H1 (cell line): ENCODE measurements at regions not wholly inside any gene's neighbourhood (a gene's known extent, or its start where the extent isn't known, plus 50 kb on each side); places are given as distances from the start of the nearest gene placed in this dataset.

Source experiments
- CTCF ChIA-PET: fragments of 300-600 bp; sonication (Branson Sonifier 250); formaldehyde crosslinking; loops from one replicate; lab custom pipeline; 2021; ENCODE audit not compliant: partially characterized antibody; lab: Charles Lee
- POLR2A ChIA-PET: fragments of 300-600 bp; sonication (Branson Sonifier 250); formaldehyde crosslinking; loops from one replicate; lab custom pipeline; 2021; ENCODE audit warnings: inconsistent platforms; ENCODE audit not compliant: partially characterized antibody; lab: Charles Lee
- DNase-seq, 2 experiments: peaks; one replicate each; pipeline versions ENCODE4 v3.0.0 to v3.0.0-alpha.2; 2010 to 2022; ENCODE audit warnings: low spot score in 2 of 2, low read depth in 1 of 2, mixed read lengths in 1 of 2
- FAIRE-seq: peaks from 2 replicates; lab custom pipeline; 2011; peaks lifted over from hg19 to GRCh38; lab: Jason Lieb, UNC
- H2AFZ ChIP-seq: 2 replicates; pipeline ENCODE4 v1.8.1; 2012; ENCODE audit warnings: low read length, inconsistent platforms
- H2AK5ac ChIP-seq: 2 replicates; pipeline ENCODE4 v1.6.1; 2013; ENCODE audit warnings: low read depth, low read length
- H2BK120ac ChIP-seq: replicated peaks from 2 replicates; pipeline ENCODE3; 2013; ENCODE audit warnings: low read depth, low read length, inconsistent platforms
- H2BK12ac ChIP-seq: 2 replicates; pipeline ENCODE4 v1.6.1; 2013; ENCODE audit warnings: low read depth, low read length
- H2BK15ac ChIP-seq: 2 replicates; pipeline ENCODE4 v1.6.1; 2013; ENCODE audit warnings: low read length
- H2BK20ac ChIP-seq: 2 replicates; pipeline ENCODE4 v1.6.1; 2013; ENCODE audit warnings: low read length
- H2BK5ac ChIP-seq: 2 replicates; pipeline ENCODE4 v1.6.1; 2013; ENCODE audit warnings: low read depth, low read length
- H3K14ac ChIP-seq: 2 replicates; pipeline ENCODE4 v1.6.1; 2013; ENCODE audit warnings: inconsistent platforms; ENCODE audit not compliant: insufficient read length
- H3K18ac ChIP-seq: 2 replicates; pipeline ENCODE4 v1.6.1; 2013; ENCODE audit warnings: low read length; ENCODE audit errors: extremely low read depth
- H3K23ac ChIP-seq: 2 replicates; pipeline ENCODE4 v1.6.1; 2013; ENCODE audit warnings: inconsistent platforms; ENCODE audit not compliant: insufficient read length
- H3K23me2 ChIP-seq: 2 replicates; pipeline ENCODE4 v1.6.1; 2013; ENCODE audit warnings: low read depth, low read length
- H3K27ac ChIP-seq: 2 replicates; pipeline ENCODE4 v1.6.1; 2011; ENCODE audit warnings: low read depth, low read length, inconsistent platforms
- H3K27me3 ChIP-seq, 4 experiments: replicated peaks in 1 of 4; 1 replicate in 1 of 4; 2 replicates in 3 of 4; pipeline versions ENCODE4 v1.6.1 to v1.8.1; 2011 to 2013; ENCODE audit warnings: low read length in 3 of 4, mild to moderate bottlenecking in 3 of 4, inconsistent platforms in 2 of 4, mixed read lengths in 2 of 4, moderate library complexity in 1 of 4; ENCODE audit not compliant: control insufficient read depth in 3 of 4, insufficient read depth in 3 of 4; ENCODE audit errors: extremely low read depth in 1 of 4
- H3K36me3 ChIP-seq, 4 experiments: 2 replicates each; pipeline versions ENCODE4 v1.6.1 to v1.8.1; 2011 to 2013; ENCODE audit warnings: mild to moderate bottlenecking in 4 of 4, low read length in 3 of 4, moderate library complexity in 2 of 4, control low read depth in 1 of 4, inconsistent platforms in 1 of 4; ENCODE audit not compliant: insufficient read depth in 4 of 4, control insufficient read depth in 2 of 4
- H3K4ac ChIP-seq: replicated peaks from 2 replicates; pipeline ENCODE3; 2013; ENCODE audit warnings: low read length, low read depth, mixed read lengths, inconsistent platforms; ENCODE audit not compliant: insufficient read length
- H3K4me1 ChIP-seq, 4 experiments: replicated peaks in 1 of 4; 1 replicate in 1 of 4; 2 replicates in 3 of 4; pipeline versions ENCODE4 v1.6.1 to v1.8.1; 2011 to 2013; ENCODE audit warnings: low read length in 3 of 4, inconsistent platforms in 2 of 4, mixed read lengths in 1 of 4; ENCODE audit not compliant: insufficient read depth in 4 of 4, control insufficient read depth in 3 of 4
- H3K4me2 ChIP-seq, 2 experiments: 2 replicates each; pipeline versions ENCODE4 v1.6.1 to v1.8.1; 2011 to 2013; ENCODE audit warnings: low read depth in 2 of 2, low read length in 2 of 2, control low read depth in 1 of 2, inconsistent platforms in 1 of 2, mild to moderate bottlenecking in 1 of 2; ENCODE audit not compliant: insufficient read depth in 1 of 2
- H3K4me3 ChIP-seq, 4 experiments: fragments of 200-600, 300-600 bp in 1 of 4; sonication (generic), shearing (Covaris generic), sonication (Bioruptor Twin) in 1 of 4; 2 replicates each; pipeline versions ENCODE4 v1.5.1 to v1.8.1; 2011 to 2016; ENCODE audit warnings: low read length in 4 of 4, low read depth in 3 of 4, control low read depth in 2 of 4, inconsistent platforms in 2 of 4, mild to moderate bottlenecking in 2 of 4, mixed read lengths in 1 of 4, moderate library complexity in 1 of 4; ENCODE audit not compliant: insufficient read depth in 2 of 4; ENCODE audit errors: extremely low read depth in 1 of 4
- H3K56ac ChIP-seq: replicated peaks from 2 replicates; pipeline ENCODE3; 2013; ENCODE audit warnings: low read depth, mild to moderate bottlenecking, mixed read lengths, low read length, inconsistent platforms; ENCODE audit not compliant: insufficient read length
- H3K79me1 ChIP-seq: 2 replicates; pipeline ENCODE4 v1.6.1; 2013; ENCODE audit warnings: low read depth, low read length, control low read depth
- H3K79me2 ChIP-seq, 2 experiments: 2 replicates each; pipeline versions ENCODE4 v1.6.1 to v1.8.1; 2012 to 2013; ENCODE audit warnings: low read length in 2 of 2, mild to moderate bottlenecking in 2 of 2, inconsistent platforms in 1 of 2; ENCODE audit not compliant: insufficient read depth in 2 of 2, control insufficient read depth in 1 of 2
- H3K9ac ChIP-seq, 4 experiments: replicated peaks in 1 of 4; 1 replicate in 1 of 4; 2 replicates in 3 of 4; pipeline versions ENCODE4 v1.6.1 to v1.8.1; 2011 to 2013; ENCODE audit warnings: low read depth in 3 of 4, low read length in 3 of 4, control low read depth in 2 of 4, mild to moderate bottlenecking in 2 of 4, moderate library complexity in 2 of 4, inconsistent platforms in 1 of 4; ENCODE audit errors: extremely low read depth in 1 of 4
- H3K9me3 ChIP-seq, 2 experiments: 2 replicates each; pipeline versions ENCODE4 v1.6.1 to v1.8.1; 2012 to 2013; ENCODE audit warnings: mild to moderate bottlenecking in 2 of 2, moderate library complexity in 2 of 2, control low read depth in 1 of 2, inconsistent platforms in 1 of 2, low read depth in 1 of 2, low read length in 1 of 2, mixed read lengths in 1 of 2; ENCODE audit not compliant: insufficient read depth in 2 of 2
- H4K20me1 ChIP-seq, 2 experiments: replicated peaks in 1 of 2; 2 replicates each; pipeline versions ENCODE3 to v1.8.1; 2011 to 2013; ENCODE audit warnings: inconsistent platforms in 2 of 2, low read length in 2 of 2, mild to moderate bottlenecking in 1 of 2; ENCODE audit not compliant: insufficient read depth in 2 of 2, control insufficient read depth in 1 of 2
- H4K5ac ChIP-seq: 2 replicates; pipeline ENCODE4 v1.6.1; 2013; ENCODE audit warnings: low read length, low read depth, mixed read lengths, inconsistent platforms; ENCODE audit not compliant: insufficient read length
- H4K8ac ChIP-seq: 2 replicates; pipeline ENCODE4 v1.8.0; 2013; ENCODE audit warnings: mild to moderate bottlenecking, moderate library complexity, low read length, inconsistent platforms; ENCODE audit not compliant: insufficient read depth; ENCODE audit errors: extremely low read depth
- H4K91ac ChIP-seq: replicated peaks from 2 replicates; pipeline ENCODE3; 2013; ENCODE audit warnings: low read length, mixed read lengths, inconsistent platforms; ENCODE audit not compliant: insufficient read length
- BCL11A ChIP-seq, 2 experiments: IDR thresholded peaks; one replicate each; pipeline ENCODE4 v1.6.1; 2011; ENCODE audit warnings: low read depth in 2 of 2, low read length in 2 of 2, mild to moderate bottlenecking in 2 of 2
- CEBPB ChIP-seq: IDR thresholded peaks from 2 replicates; pipeline ENCODE4 v1.6.1; 2012; ENCODE audit warnings: low read depth, low read length
- CHD1 ChIP-seq: IDR thresholded peaks from 2 replicates; pipeline ENCODE4 v1.6.1; 2012; ENCODE audit warnings: low read depth, low read length, improper control_type of control experiment
- CHD2 ChIP-seq: IDR thresholded peaks from 2 replicates; pipeline ENCODE4 v1.6.1; 2012; ENCODE audit warnings: low read length, improper control_type of control experiment
- CREB1 ChIP-seq: IDR thresholded peaks from 2 replicates; pipeline ENCODE4 v1.6.1; 2012; ENCODE audit warnings: inconsistent platforms
- E2F6 ChIP-seq: IDR thresholded peaks from 2 replicates; pipeline ENCODE4 v1.6.1; 2012; ENCODE audit warnings: inconsistent platforms
- HDAC6 ChIP-seq: IDR thresholded peaks from one replicate; pipeline ENCODE4 v1.7.1; 2012; ENCODE audit warnings: low read depth, mild to moderate bottlenecking, inconsistent platforms, low read length, moderate library complexity
- JUN ChIP-seq: IDR thresholded peaks from 2 replicates; pipeline ENCODE4 v1.6.1; 2011; ENCODE audit warnings: low read depth, mild to moderate bottlenecking, improper control_type of control experiment, low read length
- JUND ChIP-seq: IDR thresholded peaks from 2 replicates; pipeline ENCODE4 v1.6.1; 2011; ENCODE audit warnings: mild to moderate bottlenecking, improper control_type of control experiment, low read length
- POLR2A ChIP-seq, 2 experiments: IDR thresholded peaks; 1 replicate in 1 of 2; 2 replicates in 1 of 2; pipeline ENCODE4 v1.6.1; 2011; ENCODE audit warnings: low read depth in 2 of 2, low read length in 2 of 2, mild to moderate bottlenecking in 2 of 2; ENCODE audit errors: control extremely low read depth in 1 of 2
- POLR2AphosphoS5 ChIP-seq: IDR thresholded peaks from 2 replicates; pipeline ENCODE4 v1.6.1; 2011; ENCODE audit warnings: low read depth, low read length
- RBBP5 ChIP-seq: IDR thresholded peaks from 2 replicates; pipeline ENCODE4 v1.7.1; 2012; ENCODE audit warnings: low read depth, mild to moderate bottlenecking, inconsistent platforms, low read length, moderate library complexity, borderline replicate concordance
- SP4 ChIP-seq: IDR thresholded peaks from 2 replicates; pipeline ENCODE4 v1.6.1; 2012; ENCODE audit warnings: low read length, inconsistent platforms
- TAF1 ChIP-seq: IDR thresholded peaks from 2 replicates; pipeline ENCODE4 v1.6.1; 2011; ENCODE audit warnings: mild to moderate bottlenecking, low read depth, low read length
- TEAD4 ChIP-seq: IDR thresholded peaks from 2 replicates; pipeline ENCODE4 v1.6.1; 2012; ENCODE audit warnings: low read depth, low read length, inconsistent platforms, mixed read lengths
- USF2 ChIP-seq: IDR thresholded peaks from 2 replicates; pipeline ENCODE4 v1.6.1; 2011; ENCODE audit warnings: low read length, improper control_type of control experiment
- WGBS, 2 experiments: shearing (Covaris generic) in 1 of 2; methylation state at CpG; one replicate each; pipeline versions ENCODE4 v1.1.6 to v1.1.7; 2013 to 2015; ENCODE audit warnings: low lambda C conversion rate in 2 of 2, mixed read lengths in 2 of 2, inconsistent platforms in 1 of 2, low coverage in 1 of 2, missing lambda C conversion rate in 1 of 2; ENCODE audit not compliant: insufficient replicate concordance in 2 of 2, insufficient coverage in 1 of 2, insufficient read length in 1 of 2; ENCODE audit errors: extremely low coverage in 1 of 2, missing lambda C conversion rate in 1 of 2; 5-methylcytosine and 5-hydroxymethylcytosine counted together

- H3K27ac ChIP-seq: no peak overlapping the region
- H4K20me1 ChIP-seq: no peaks in the 10 kb centered on the region
- POLR2A ChIA-PET: no interaction called here
- H3K27me3 ChIP-seq: no peaks in the 10 kb centered on the region
- H3K36me3 ChIP-seq: no peaks in the 10 kb centered on the region
- no peak overlapping the region for H3K14ac ChIP-seq
- H3K79me2 ChIP-seq: no peaks in the 10 kb centered on the region
- H3K79me1 ChIP-seq: no peaks in the 10 kb centered on the region
- no peak for FAIRE-seq
- no peak overlapping the region for H2BK15ac ChIP-seq
- 95% methylated on average over 7 of the region's 7 CpGs; no CpG with 5 or more reads in 1 of the 2 experiments for WGBS, 2 experiments
- no peaks in the 10 kb centered on the region for H3K9me3 ChIP-seq
- no peak overlapping the region for H4K8ac ChIP-seq
- H3K4me3 ChIP-seq: no peak overlapping the region
- no peak overlapping the region for H3K4me2 ChIP-seq
- H2BK120ac ChIP-seq: no peak overlapping the region
- no peak overlapping the region for H3K18ac ChIP-seq
- H3K23me2 ChIP-seq: no peaks in the 10 kb centered on the region
- no peak overlapping the region for H3K4ac ChIP-seq
- no peaks in the 10 kb centered on the region for H3K4me1 ChIP-seq
- H2BK5ac ChIP-seq: no peak overlapping the region
- H4K5ac ChIP-seq: no peak overlapping the region
- no peak for DNase-seq
- H3K23ac ChIP-seq: no peak overlapping the region
- H2BK20ac ChIP-seq: no peak overlapping the region
- H2AFZ ChIP-seq: no peak overlapping the region
- H3K9ac ChIP-seq: no peak overlapping the region
- CTCF ChIA-PET: no interaction called here
- no peak overlapping the region for H2AK5ac ChIP-seq
- H3K56ac ChIP-seq: no peak overlapping the region
- H4K91ac ChIP-seq: no peak overlapping the region
- H2BK12ac ChIP-seq: no peak overlapping the region
- no peak for TF ChIP-seq CREB1
- TF ChIP-seq RBBP5: no peak
- no peak for TF ChIP-seq E2F6
- TF ChIP-seq CHD1: no peak
- TF ChIP-seq HDAC6: no peak
- no peak for TF ChIP-seq TEAD4
- no peak for TF ChIP-seq CHD2
- TF ChIP-seq TAF1: no peak
- TF ChIP-seq POLR2A (IDR thresholded peaks at IDR 0.05; ENCODE audit: control extremely low read depth in 1 of 2, low read depth in 2 of 2, low read length in 2 of 2): no peak
- TF ChIP-seq POLR2AphosphoS5: no peak
- no peak for TF ChIP-seq CEBPB
- TF ChIP-seq SP4: no peak
- no peak for TF ChIP-seq BCL11A (IDR thresholded peaks at IDR 0.05; ENCODE audit: low read depth in 2 of 2, low read length in 2 of 2)
- no peak for TF ChIP-seq USF2
- no peak for TF ChIP-seq JUN
- TF ChIP-seq JUND: no peak
Measured at GRCh38 chrX:110454336-110454735, 95.7 kb downstream of the RTL9 start.
